NCI-H1048 (cell line): ENCODE measurements at regions not wholly inside any gene's neighbourhood (a gene's known extent, or its start where the extent isn't known, plus 50 kb on each side); places are given as distances from the start of the nearest gene placed in this dataset.

Experiments used
- DNase-seq: peaks from one replicate; lab custom pipeline; 2025; lab: John Stamatoyannopoulos, UW

GRCh38 chr6:1087154-1087843 is 224.6 kb upstream of the FOXQ1 start:
- DNase-seq, result no peak

GRCh38 chr6:1086446-1087153 is 225.3 kb upstream of the FOXQ1 start:
- no peak for DNase-seq

- no peak for DNase-seq
These were observed 229.5 kb upstream of the FOXQ1 start for GRCh38 chr6:1082285-1082935.

- no peak for DNase-seq
These were observed 230.2 kb upstream of the FOXQ1 start for GRCh38 chr6:1081551-1082284.

- no peak for DNase-seq
These were observed 231.2 kb upstream of the FOXQ1 start for GRCh38 chr6:1080453-1081337.

- no peak for DNase-seq
These were observed 232.4 kb upstream of the FOXQ1 start for GRCh38 chr6:1079525-1079924.

GRCh38 chr6:1077478-1078416 is 234.2 kb upstream of the FOXQ1 start:
- no peak for DNase-seq

GRCh38 chr6:1076531-1077459 is 235.1 kb upstream of the FOXQ1 start:
- DNase-seq, result no peak

GRCh38 chr6:1075880-1076279 is 236.0 kb upstream of the FOXQ1 start:
- no peak for DNase-seq

- DNase-seq, result no peak
These were observed 236.5 kb upstream of the FOXQ1 start for GRCh38 chr6:1075444-1075843.

- DNase-seq, result no peak
These were observed 241.8 kb upstream of the FOXQ1 start for GRCh38 chr6:1070085-1070521.

GRCh38 chr6:1068905-1069304 is 243.0 kb upstream of the FOXQ1 start:
- DNase-seq, result no peak

- no peak for DNase-seq
These were observed 243.8 kb upstream of the FOXQ1 start for GRCh38 chr6:1068068-1068467.

GRCh38 chr6:1067346-1067745 is 244.6 kb upstream of the FOXQ1 start:
- DNase-seq, result no peak

GRCh38 chr6:1066449-1067090 is 245.3 kb upstream of the FOXQ1 start:
- DNase-seq, result no peak

- DNase-seq, result no peak
These were observed 245.9 kb upstream of the FOXQ1 start for GRCh38 chr6:1065986-1066385.

GRCh38 chr6:1063671-1064355 is 248.1 kb upstream of the FOXQ1 start:
- DNase-seq, result no peak
